ENCODE measurements at regions not wholly inside any gene's neighbourhood (a gene's known extent, or its start where the extent isn't known, plus 50 kb on each side); places are given as distances from the start of the nearest gene placed in this dataset.

DNA sequence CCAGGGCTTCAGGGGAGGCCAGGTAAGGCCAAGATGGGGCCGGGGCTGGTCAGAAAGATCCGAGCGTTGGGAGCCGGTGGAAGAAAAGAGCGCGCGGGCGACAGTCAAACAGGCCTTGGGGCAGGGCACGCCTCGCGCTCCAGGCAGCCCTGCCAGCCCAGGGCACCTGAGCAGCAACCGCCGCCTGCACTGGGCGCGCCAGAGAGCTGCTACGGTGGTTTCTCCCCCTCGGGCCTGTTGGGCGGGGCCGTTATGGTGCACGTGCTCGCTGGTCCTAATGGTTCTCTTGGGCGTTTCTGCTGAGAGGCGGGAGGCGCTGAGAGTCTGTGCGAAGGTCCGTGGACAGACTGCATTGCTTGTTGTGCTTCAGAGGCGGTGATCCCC lies 787.4 kb downstream of the CDY1 start:
- no peak for DNase-seq

Data from CD4-positive, alpha-beta T cell treated with Interleukin-17A for 4 hours (primary cell).